Head of caudate nucleus (tissue), 42 donors: ENCODE measurements at regions not wholly inside any gene's neighbourhood (a gene's known extent, or its start where the extent isn't known, plus 50 kb on each side); places are given as distances from the start of the nearest gene placed in this dataset.
A peak's percentile ranks its signal among the peaks of the same experiment; 100 is the strongest.

Experiments used
- DNase-seq, 42 donors: peaks; one replicate each; pipeline versions ENCODE4 v3.0.0 to v3.0.0-alpha.2; 2020 to 2021; ENCODE audit warnings: mixed read lengths in 7 of 42
- intact Hi-C: fragments of 100-400 bp; cut with DNase I; formaldehyde crosslinking; loops from one replicate; pipeline ENCODE4 v1.15.0; 2022

DNA sequence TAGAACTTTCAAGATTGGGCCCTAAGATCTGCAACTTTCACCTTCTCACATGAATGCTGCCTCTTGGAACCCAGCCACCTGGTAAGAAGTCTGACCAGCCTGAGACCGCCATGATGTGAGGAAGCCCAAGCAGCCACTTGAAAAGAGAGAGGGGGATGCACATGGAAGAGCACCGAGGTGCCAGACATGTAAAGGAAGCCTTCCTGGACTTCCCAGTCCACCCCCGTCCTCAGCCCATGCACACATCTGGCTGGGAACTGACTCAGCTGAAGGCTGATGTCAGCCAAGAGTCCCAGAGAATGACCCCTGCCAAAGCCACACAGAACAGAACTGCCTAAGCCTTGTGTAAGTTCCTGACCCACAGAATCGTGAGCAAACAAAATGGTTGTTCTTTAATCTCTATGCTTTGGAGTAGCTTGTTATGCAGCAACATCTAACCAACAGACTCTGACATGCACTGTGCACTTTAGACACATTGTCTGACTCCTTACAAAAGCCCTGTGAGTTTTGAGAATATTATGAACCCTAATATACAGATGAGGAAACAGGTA is 86.7 kb downstream of the RMI2 start:
- no peak for DNase-seq

DNA sequence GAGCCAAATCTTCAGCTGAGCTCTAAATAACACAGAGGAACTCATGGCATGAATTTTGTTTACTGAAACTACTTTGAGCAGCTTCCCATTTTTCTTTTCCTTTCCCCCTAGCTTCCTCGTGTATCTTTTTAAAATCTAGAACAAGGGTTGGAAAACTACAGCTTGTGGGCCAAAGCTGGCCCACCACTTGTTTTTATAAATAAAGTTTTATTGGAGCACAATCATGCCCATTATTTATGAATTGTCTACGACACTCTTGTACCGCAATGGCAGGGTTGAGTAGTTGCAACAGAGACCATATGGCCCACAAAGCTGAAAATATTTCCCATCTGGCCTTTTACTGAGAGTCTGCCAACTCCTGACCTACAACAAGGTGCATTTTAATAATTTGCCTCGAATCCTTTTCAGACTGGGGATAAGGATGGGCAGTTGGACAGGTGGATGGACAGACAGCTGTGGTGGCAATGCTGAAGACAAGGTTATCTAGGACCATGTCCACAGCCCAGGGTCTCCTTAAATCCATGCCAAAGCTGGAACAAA is 87.7 kb downstream of the RMI2 start:
- no peak for DNase-seq
- intact Hi-C loops: no loop called here

More for the DNA sequence above, 86.7 kb downstream of the RMI2 start:
- intact Hi-C loops: no loop called here

DNA sequence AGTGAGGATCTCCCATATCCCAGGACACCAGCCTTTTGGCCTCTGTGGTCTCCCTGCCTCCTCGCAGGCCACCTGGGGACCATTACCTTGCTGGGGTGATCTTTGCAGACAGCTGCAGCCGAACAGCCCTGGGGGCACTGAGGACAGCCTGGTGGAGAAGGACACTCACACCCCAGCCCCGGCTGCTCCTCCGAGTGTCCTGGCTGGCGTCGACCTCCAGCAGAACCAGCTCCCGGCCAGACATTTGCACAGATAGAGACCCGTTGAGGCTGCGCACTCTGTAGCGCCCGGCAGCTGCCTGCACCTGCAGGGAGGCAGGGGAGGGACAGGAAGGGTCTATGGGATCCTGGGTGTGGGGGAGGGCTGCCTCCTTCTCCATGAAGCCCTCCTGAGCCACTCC is 90.3 kb downstream of the RMI2 start:
- DNase-seq: no peak
- intact Hi-C loops: no loop called here

DNA sequence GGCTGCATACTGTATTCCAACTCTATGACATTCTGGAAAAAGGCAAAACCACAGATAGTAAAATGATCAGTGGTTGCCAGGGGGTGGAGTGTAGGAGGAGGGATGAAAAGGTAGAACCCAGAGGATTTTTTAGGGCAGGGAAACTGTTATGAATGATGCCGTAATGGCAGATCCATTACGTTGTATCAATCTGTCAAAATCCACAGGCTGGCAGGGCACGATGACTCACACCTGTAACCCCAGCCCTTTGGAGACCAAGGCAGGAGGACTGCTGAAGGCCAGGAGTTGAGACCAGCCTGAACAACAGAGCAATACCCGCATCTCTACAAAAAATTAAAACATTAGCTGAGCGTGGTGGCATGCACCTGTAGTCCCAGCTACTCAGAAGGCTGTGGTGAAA is 91.8 kb downstream of the RMI2 start:
- intact Hi-C loops: no loop called here
- no peak for DNase-seq

DNA sequence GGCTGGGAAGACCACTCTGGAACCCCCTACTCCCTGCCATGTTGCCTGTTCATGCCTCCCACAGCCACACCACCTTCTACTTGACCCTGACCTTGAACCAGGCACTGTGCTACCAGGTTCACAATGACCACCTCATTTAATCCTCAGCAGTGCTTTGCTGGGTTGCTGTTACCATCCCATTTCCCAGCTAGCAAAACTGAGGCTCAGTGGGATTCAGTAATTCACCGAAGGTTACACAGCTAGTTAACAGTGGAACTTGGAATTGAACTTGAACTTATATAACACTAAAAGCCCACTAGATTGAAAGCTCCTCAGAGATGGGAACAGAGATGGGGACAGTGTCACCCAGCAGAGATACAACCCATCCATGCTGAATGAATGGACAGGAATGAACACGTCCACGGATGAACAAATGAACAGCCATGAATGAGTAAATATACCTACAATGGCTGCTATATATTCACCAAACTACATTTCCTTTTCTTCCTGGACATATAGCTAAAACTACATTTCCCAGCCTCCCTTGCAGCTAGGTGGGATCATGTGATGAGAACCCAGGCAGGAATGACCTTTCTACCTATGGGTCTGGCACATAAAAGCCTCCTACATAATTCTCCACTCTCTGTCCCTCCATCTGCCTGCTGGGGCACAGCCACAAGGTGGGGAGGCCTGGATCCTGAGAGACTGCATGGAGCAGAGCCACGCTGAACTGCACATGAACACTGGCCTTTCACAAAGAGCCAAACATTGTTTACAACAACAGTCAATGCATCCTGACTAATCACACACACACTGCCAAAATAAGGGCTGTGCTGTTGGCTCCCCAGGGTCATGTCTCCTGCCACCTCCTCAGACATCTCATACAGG is 94.8 kb downstream of the RMI2 start:
- no peak for DNase-seq
- intact Hi-C loops: no loop called here

DNA sequence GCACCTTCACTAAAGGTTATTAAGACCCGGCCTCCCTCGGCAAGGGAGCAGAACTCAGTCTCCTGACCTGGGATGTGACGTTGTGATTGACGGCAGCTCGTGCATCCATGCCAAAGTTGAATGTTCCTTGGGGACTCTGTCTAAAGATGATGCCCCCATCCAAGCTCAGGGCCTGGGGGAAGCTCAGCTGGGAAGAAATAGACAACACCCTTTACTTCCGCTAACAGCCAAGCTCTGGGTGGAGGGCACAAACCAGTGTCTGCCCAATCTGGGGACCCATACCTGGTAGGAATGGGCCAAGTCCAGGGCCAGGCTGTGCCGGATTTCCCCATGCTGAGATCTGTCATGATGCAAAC is 95.4 kb downstream of the RMI2 start:
- DNase-seq: no peak
- intact Hi-C loops: no loop called here

DNA sequence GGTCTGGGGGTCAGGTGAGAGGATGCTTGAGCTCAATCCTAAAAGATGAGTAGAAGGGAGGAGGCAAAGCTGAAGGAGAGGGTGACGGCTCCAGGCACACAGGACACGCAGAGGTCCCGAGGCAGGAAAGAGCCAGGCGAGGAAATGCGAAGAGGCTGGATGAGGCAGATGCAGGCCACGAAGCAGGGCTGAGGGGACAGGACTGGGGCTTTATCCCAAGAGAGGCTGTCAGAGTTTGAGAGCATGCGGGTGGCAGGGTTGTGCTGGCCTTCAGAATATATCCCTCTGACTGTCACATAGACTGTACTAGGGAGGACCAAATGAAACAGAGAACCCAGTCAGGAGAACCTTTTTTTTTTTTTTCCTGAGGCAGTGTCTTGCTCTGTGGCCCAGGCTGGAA is 100.2 kb downstream of the RMI2 start:
- DNase-seq: no peak

DNA sequence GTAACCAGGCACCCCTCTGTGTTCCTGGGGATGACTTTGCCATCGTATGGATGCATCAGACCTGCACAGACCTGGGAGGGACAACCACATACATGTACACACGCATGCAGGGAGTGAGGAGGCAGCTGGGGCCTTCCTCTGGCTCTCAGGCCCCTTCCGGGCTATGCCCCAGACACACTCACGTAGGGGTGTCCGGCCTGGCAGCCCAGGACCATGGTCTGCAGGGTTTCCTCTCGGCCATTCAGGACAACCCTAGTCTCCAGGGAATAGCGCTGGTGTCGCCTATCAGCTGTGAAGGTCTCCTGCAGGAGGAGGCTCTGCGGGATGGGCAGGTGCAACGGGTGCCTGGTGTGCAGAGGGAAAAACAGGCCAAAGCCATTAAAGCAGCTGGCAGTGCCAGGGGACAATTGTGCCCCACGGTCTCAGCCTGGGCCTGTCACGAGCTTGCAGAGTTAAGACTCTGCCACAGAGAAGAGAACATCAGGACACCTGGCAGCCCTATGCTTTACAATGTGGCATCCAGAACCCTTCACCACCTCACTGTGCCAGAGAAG is 101.4 kb downstream of the RMI2 start:
- intact Hi-C loops: no loop called here
- no peak for DNase-seq

More for the DNA sequence above, 100.2 kb downstream of the RMI2 start:
- intact Hi-C loops: no loop called here

DNA sequence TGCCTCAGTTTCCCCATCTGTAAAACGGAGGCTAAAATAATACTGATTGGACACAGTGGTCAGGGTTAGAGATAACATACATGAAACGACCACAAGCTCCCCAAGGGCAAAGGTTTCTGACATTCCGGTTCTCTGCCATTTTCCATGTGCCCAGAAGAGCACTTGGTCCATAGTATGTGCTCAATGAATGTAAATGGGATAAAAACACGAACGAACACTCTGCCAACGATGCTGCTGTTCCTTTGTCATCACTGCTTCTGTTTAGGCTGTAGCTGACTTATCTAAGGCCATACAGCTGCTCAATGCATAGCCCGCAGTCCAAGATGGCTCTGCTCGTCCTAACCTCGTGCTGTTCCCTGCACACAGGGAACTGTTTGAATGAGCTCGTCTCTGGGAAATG is 102.0 kb downstream of the RMI2 start:
- intact Hi-C loops: no loop called here
- no peak for DNase-seq

DNA sequence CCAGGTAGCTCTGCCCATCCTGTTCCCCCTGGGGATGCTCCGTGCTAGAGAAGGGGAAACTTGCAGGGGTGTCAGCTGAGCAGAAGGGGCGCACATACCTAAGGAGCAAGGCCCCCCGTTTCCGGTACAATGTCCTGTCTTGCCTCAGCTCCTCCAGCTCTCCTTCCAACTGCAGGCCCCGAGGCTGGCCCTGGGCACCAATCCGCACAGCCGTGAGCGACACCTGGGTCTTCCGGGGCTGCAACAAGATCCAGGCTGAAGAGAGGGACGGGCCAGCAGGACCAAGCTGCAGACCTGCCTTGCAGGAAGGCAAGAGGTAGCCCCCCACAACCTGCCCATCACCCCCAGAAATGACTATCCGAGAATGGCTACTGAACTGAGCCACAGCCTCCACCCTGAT is 102.6 kb downstream of the RMI2 start:
- intact Hi-C loops: no loop called here
- DNase-seq: no peak

DNA sequence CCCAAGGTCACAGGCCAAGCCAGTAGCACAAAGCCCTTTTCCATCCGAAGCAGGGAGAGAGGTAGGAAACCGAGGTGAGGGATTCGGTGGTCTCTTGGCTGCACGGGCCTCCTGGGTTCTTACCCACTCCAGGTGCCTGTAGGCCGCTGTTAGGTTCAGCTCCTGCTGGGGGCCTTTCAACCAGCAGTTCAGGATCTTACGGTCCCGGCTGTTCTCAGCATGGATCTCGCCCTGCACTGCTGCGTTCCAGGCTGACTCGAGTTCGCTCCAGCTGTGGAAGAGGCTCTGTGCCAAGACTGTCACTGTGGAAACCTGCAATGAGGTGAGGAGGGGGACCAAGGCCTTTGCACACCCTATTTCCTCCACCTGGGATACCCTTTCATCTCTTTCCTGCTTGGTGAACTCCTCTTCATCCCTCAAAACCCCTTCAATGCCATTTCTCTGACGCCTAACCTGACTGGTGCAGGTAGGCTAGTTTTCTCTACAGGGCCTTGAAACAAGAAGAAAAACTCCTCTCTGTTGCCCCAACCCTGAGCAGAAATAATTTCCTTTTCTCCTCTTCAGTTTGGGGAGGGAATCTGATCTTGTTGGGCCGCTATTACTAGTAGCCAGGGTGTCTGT is 103.6 kb downstream of the RMI2 start:
- intact Hi-C loops: no loop called here
- no peak for DNase-seq

DNA sequence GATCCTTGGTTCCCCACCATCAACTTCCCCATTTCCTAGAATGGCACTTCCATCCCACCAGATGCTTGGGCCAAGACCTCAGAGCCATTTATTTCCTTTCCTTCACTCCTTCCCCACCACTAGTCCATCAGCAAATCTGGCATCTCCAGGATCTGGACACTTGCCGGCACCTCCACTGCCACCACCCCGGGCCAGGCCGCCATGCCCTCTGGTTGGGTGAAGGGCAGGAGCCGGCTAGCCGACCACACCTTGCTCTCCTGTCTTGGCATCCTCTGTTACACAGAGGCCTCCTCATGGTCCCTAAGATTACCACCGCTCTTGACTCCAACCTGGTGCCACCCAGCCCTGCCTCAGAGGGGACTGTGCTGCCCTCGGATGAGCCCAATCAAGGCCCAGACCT is 104.5 kb downstream of the RMI2 start:
- DNase-seq: no peak
- intact Hi-C loops: no loop called here

DNA sequence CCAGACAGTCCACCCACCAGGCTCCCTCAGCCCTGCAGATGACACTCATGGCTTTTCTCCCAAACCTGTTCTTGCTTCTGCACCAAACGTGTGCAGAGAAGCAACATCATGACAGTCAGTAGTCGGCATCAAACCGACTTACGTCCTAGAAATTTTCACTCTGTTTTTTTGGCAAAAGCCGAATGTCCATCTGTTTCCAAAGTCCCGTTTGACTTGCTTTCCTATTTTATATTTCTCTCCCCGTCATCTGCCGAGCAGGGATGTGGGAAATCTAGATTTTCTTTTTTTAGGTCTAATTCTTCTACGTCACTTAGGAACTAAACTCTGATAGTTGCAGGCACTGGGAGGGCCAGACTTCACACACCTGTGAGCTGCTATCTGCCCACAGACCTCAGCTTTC is 104.9 kb downstream of the RMI2 start:
- intact Hi-C loops: no loop called here
- peak in 3 of 42 donors; percentile 16 to 46 (median 21) for DNase-seq

DNA sequence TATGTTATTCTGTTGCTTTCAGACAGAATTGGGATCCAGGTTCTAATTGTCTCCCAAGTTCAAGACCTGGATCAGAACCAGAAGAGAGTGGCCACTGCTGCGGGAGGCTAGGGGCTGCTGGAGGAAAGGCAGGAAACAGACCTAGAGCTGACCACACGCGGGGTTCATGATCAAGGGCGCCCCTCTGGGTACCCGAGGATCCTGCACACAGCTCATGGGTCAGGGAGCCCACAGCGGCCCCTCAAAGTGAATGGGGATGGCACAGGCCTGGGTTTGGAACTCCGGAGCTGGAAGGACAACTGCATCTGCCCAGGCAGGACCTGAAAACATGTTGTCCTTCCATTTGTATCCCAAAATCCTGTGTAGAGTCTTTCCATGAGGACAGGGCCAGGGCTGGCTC is 107.0 kb downstream of the RMI2 start:
- intact Hi-C loops: no loop called here
- peak in 1 of 42 donors; percentile 1 for DNase-seq

DNA sequence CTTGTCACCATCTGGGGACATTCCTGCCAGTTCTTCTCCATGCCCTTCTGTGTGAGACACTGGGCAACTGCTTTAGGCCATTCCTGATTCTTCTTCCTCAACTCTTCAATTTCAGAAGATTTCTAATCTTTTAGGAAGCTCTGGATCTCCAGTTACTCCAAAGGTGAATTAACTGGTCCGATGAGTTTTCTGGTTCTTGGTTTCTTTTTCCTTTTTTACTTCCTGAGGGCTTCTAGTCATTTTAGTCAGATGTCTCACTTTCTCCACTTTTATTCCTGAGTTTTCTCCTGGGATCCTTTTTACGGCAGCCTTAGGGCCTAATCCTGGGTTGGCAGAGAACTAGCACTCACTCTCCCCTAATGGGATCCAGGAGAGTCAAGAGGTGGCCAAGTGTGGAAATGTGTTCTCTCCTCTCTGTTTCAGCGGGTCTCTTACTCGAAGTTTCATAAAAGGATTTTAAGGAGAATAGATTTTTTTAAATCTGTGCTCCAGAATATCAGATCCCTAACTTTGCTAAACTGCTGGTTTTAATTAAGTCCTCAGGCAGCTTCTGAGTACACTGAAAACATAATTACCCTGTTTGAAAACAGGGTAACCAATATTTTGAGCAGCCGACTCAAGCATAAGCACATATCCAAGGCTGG is 107.6 kb downstream of the RMI2 start:
- no peak for DNase-seq
- intact Hi-C loops: no loop called here

DNA sequence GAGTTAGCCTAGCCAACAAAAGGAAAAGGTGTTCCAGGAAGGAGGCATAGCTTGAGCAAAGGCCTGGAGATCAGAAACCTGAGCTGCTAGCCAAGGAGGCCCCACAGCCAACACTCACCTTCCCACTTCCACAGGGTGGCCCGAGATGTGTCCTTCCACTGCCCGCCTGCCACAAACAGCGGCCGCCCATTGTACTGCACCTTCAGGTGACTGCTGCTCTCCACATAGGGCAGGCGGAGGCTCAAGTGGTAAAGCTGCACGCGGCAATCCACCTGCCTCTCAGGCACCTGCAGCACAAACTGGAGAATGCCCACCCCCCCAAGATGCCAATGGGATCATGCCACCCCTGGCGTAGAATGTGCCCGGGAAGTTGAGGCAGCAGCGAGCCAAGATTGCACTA is 111.5 kb downstream of the RMI2 start:
- intact Hi-C loops: no loop called here
- peak in 1 of 42 donors; percentile 23 for DNase-seq

DNA sequence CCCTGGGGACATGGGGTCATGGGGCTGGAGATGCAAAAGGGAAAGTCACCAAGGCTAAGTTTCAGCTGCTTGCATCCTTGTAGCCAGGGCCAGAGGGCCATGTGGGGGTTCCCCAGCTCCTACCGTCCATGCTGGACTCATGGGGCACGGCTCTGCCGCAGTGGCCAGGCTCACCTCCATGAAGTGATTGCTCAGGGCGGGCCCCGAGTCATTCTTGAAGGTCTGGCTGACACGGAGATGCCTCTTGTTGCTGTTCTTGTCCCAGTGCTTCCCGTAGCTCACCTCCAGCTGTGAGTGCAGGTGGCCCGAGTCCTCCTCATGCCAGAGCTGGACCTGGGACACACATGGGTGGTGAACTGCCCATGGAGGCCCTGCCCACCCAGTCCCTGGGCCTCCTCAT is 114.5 kb downstream of the RMI2 start:
- DNase-seq: no peak
- intact Hi-C loops: no loop called here

DNA sequence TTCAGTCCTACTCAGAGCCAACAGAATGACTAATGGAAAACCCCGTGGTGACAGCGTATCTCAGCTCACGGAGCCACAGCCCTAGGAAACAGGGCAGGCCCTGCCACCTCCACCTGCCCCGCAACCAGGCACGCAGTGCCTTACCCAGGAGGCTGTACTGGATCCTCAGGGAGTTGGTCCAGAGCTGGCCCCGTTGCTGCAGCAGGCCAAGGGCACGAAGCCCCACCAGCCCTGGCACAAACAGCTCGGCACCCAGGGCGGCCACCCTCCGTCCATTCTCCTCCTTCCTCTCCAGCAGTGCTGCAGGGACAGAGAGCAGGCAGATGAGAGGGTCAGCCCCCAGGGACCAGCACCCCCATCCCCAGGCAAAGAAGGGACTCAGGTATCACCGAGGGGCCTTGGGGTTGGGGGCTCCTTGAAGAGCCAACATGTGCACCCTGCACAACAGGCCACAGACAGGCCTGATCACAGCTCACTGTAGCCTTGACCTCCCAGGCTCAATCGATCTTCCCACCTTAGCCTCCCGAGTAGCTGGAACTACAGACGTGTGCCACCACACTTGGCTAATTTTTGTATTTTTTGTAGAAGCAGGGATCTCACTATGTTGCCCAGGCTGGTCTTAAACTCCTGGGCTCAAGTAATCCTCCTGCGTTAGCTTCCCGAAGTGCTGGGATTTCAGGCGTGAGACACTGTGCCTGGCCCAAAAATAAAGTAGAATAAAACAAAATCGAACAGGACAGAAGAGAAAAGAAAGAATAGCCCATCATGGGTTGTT is 115.7 kb downstream of the RMI2 start:
- DNase-seq: no peak
- intact Hi-C loops: no loop called here

DNA sequence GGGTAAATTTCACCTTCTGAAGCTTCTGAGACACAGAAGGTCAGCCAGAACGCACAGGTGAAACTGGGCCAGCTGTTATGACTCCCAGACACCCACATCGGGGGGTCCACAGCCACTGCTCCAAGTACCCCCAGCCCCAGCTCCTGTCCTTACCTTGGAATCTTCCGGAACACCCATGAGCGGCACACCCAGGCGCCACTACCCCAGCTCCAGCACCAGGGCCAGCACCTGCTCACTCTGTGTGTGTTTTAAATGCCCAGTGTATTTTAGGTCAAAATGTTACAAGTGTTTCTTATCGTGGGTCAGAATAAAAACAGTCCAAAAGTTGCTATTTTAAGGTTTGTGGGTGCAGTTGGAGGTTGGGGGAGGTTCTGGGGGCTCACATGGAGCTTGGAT is 116.3 kb downstream of the RMI2 start:
- no peak for DNase-seq
- intact Hi-C loops: no loop called here
